ENCODE measurements at regions not wholly inside any gene's neighbourhood (a gene's known extent, or its start where the extent isn't known, plus 50 kb on each side); places are given as distances from the start of the nearest gene placed in this dataset.

GRCh38 chr7:98479318-98479717 lies 78.4 kb upstream of the BAIAP2L1 start:
- no peak for TF ChIP-seq CTCF (conservative IDR thresholded peaks at IDR 0.05 in 1 of 2, IDR thresholded peaks at IDR 0.05 in 1 of 2; ENCODE audit: low read depth in 1 of 2, low read length in 2 of 2)
- TF ChIP-seq EZH2 (IDR thresholded peaks at IDR 0.05; ENCODE audit: low read length, missing control alignments): no peak

All from fibroblast of lung (primary cell).